Hepatocyte (in vitro differentiated cells): ENCODE measurements at regions not wholly inside any gene's neighbourhood (a gene's known extent, or its start where the extent isn't known, plus 50 kb on each side); places are given as distances from the start of the nearest gene placed in this dataset.

ENCODE experiments used
- CTCF ChIP-seq: fragments of 200-600 bp; sonication (generic); IDR thresholded peaks from 2 replicates; pipeline ENCODE4 v1.5.1; 2016; ENCODE audit warnings: antibody characterized with exemption, mild to moderate bottlenecking; ENCODE audit not compliant: poor library complexity
- EZH2 ChIP-seq: fragments of 200-600 bp; sonication (generic); IDR thresholded peaks from 2 replicates; pipeline ENCODE4 v1.6.1; 2016; ENCODE audit warnings: antibody characterized with exemption, mild to moderate bottlenecking, borderline replicate concordance
- EZH2phosphoT487 ChIP-seq: fragments of 200-600 bp; sonication (generic); IDR thresholded peaks from one replicate; pipeline ENCODE4 v1.6.1; 2018; ENCODE audit warnings: antibody characterized with exemption, mild to moderate bottlenecking, low read depth, moderate library complexity; ENCODE audit not compliant: unreplicated experiment, severe bottlenecking

DNA sequence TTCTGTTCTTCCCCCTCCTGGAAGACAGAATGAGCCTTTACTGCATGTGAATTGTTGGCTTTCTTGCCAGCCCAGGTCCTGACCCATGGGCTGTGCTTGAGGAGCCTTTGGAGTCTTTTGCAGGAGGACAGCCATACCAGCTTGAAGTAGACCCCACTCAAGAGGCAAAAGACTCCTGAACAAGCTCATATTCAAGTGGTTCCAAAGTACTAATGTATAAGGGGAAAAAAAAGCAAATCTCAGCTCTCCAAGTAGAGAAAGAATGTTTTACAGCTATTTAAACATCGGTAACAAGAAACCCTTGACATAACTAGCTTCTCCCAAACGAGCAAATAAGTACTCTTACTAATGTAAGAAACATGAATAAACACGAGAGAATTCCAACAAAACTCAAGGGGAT is 174.9 kb upstream of the MXRA5 start:
- TF ChIP-seq CTCF (no peak), EZH2 (no peak), EZH2phosphoT487 (no peak)
